ENCODE measurements at regions not wholly inside any gene's neighbourhood (a gene's known extent, or its start where the extent isn't known, plus 50 kb on each side); places are given as distances from the start of the nearest gene placed in this dataset.

DNA sequence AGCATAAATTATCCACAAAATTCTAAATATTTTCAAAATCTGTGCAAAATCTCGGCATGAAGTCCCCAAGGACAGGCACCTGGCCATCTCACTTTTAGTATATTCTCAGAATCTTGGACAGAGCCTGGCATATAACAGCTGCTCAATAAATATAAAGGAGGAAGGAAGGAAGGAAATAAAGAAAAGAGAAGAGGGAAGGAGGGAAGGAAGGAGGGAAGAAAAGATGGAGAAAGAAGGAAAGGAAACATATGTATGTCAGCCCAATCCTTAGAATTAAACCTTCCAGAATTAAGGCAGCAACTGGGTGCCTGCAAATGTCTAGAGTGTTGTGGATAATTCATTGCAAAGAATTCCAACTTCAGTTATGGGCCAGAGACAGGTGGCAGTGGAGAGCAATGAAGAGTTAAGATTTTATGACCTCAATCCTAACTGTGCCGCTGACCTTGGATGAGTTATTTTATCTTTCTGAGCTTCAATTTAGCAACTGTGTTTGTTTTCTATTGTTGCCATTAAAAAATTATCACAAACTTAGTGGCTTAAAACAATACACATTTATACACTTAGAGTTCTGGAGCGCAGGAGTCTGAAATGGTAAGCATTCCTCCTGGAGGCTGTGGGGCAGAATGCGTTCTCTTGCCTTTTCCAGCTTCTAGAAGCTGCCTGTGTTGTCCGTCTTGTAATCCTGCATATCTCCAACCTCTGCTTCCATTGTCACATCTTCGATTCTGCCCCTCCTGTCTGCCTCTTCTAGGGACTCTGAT, 200.9 kb upstream of the MSX2 start (continued):
- TF ChIP-seq, protein P1, sequence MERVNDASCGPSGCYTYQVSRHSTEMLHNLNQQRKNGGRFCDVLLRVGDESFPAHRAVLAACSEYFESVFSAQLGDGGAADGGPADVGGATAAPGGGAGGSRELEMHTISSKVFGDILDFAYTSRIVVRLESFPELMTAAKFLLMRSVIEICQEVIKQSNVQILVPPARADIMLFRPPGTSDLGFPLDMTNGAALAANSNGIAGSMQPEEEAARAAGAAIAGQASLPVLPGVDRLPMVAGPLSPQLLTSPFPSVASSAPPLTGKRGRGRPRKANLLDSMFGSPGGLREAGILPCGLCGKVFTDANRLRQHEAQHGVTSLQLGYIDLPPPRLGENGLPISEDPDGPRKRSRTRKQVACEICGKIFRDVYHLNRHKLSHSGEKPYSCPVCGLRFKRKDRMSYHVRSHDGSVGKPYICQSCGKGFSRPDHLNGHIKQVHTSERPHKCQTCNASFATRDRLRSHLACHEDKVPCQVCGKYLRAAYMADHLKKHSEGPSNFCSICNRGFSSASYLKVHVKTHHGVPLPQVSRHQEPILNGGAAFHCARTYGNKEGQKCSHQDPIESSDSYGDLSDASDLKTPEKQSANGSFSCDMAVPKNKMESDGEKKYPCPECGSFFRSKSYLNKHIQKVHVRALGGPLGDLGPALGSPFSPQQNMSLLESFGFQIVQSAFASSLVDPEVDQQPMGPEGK (CRISPR knock-in tag; IDR thresholded peaks at IDR 0.05; ENCODE audit: borderline replicate concordance), result no peak
- TF ChIP-seq ESRRG (CRISPR knock-in tag; IDR thresholded peaks at IDR 0.05) (no peak), OSR1 (CRISPR knock-in tag; IDR thresholded peaks at IDR 0.05) (no peak), PPARA (CRISPR knock-in tag; IDR thresholded peaks at IDR 0.05; ENCODE audit: borderline replicate concordance) (no peak), TCF4 (CRISPR knock-in tag; IDR thresholded peaks at IDR 0.05; ENCODE audit: borderline replicate concordance) (no peak)
- TF ChIP-seq, protein P2, sequence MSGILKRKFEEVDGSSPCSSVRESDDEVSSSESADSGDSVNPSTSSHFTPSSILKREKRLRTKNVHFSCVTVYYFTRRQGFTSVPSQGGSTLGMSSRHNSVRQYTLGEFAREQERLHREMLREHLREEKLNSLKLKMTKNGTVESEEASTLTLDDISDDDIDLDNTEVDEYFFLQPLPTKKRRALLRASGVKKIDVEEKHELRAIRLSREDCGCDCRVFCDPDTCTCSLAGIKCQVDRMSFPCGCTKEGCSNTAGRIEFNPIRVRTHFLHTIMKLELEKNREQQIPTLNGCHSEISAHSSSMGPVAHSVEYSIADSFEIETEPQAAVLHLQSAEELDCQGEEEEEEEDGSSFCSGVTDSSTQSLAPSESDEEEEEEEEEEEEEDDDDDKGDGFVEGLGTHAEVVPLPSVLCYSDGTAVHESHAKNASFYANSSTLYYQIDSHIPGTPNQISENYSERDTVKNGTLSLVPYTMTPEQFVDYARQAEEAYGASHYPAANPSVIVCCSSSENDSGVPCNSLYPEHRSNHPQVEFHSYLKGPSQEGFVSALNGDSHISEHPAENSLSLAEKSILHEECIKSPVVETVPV (CRISPR knock-in tag; IDR thresholded peaks at IDR 0.05), result no peak

DNA sequence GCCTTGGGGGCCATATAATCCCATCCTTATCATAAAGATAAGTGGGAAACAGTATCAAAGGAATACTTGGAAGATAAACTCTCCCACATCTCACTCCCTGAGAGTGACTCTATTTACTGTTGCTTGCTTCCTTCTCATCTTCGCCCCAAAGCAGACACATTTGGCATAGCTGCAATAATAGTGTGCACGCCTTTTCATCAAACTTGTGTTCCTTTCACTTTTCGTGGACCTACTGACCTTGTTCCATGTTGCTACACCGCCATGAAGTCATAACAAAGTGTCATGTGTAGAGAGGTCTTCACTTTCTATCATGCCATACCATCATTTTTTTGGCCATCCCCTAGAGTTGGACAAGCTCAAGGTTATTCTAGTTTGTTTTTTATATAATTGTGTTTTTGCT, 200.0 kb upstream of the MSX2 start:
- TF ChIP-seq PPARA (CRISPR knock-in tag; IDR thresholded peaks at IDR 0.05; ENCODE audit: borderline replicate concordance), result no peak
- no peak for TF ChIP-seq ZNF8 (CRISPR knock-in tag; IDR thresholded peaks at IDR 0.05)
- no peak for TF ChIP-seq ESRRG (CRISPR knock-in tag; IDR thresholded peaks at IDR 0.05)
- TF ChIP-seq, protein P2 (CRISPR knock-in tag; IDR thresholded peaks at IDR 0.05), result no peak
- TF ChIP-seq, protein P3, sequence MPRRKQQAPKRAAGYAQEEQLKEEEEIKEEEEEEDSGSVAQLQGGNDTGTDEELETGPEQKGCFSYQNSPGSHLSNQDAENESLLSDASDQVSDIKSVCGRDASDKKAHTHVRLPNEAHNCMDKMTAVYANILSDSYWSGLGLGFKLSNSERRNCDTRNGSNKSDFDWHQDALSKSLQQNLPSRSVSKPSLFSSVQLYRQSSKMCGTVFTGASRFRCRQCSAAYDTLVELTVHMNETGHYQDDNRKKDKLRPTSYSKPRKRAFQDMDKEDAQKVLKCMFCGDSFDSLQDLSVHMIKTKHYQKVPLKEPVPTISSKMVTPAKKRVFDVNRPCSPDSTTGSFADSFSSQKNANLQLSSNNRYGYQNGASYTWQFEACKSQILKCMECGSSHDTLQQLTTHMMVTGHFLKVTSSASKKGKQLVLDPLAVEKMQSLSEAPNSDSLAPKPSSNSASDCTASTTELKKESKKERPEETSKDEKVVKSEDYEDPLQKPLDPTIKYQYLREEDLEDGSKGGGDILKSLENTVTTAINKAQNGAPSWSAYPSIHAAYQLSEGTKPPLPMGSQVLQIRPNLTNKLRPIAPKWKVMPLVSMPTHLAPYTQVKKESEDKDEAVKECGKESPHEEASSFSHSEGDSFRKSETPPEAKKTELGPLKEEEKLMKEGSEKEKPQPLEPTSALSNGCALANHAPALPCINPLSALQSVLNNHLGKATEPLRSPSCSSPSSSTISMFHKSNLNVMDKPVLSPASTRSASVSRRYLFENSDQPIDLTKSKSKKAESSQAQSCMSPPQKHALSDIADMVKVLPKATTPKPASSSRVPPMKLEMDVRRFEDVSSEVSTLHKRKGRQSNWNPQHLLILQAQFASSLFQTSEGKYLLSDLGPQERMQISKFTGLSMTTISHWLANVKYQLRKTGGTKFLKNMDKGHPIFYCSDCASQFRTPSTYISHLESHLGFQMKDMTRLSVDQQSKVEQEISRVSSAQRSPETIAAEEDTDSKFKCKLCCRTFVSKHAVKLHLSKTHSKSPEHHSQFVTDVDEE (CRISPR knock-in tag; IDR thresholded peaks at IDR 0.05), result no peak
- TF ChIP-seq, protein P1 (CRISPR knock-in tag; IDR thresholded peaks at IDR 0.05; ENCODE audit: borderline replicate concordance), result no peak
- TF ChIP-seq SNAI2 (CRISPR knock-in tag; IDR thresholded peaks at IDR 0.05), result no peak
- no peak for TF ChIP-seq ZNF565 (CRISPR knock-in tag; conservative IDR thresholded peaks at IDR 0.05; ENCODE audit: low read depth)
- TF ChIP-seq BACH2 (CRISPR knock-in tag; IDR thresholded peaks at IDR 0.05; ENCODE audit: borderline replicate concordance), result no peak
- no peak for TF ChIP-seq ARNTL (CRISPR knock-in tag; IDR thresholded peaks at IDR 0.05; ENCODE audit: borderline replicate concordance, low read depth)
- no peak for ATAC-seq

DNA sequence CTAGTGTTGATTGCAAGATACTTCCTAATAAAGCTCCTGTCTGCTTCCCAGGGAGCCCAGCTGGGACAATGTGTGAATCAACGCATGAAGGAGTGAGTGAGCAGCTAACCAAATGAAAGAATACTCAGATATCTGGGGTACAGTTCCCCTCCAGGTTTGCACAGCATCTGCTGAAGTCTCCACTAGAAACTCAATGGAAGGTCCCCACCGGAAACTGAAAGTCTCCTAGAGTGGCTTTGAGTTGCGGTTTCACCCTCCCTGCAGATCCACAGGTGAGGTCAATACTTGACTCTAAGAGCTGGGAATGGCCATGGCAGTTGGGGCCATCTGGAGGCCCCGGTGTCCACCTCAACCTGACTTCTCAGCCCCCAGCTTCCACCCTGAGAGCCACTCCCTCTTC, 198.2 kb upstream of the MSX2 start:
- TF ChIP-seq ESRRG (CRISPR knock-in tag; IDR thresholded peaks at IDR 0.05), result no peak
- TF ChIP-seq, protein P4, sequence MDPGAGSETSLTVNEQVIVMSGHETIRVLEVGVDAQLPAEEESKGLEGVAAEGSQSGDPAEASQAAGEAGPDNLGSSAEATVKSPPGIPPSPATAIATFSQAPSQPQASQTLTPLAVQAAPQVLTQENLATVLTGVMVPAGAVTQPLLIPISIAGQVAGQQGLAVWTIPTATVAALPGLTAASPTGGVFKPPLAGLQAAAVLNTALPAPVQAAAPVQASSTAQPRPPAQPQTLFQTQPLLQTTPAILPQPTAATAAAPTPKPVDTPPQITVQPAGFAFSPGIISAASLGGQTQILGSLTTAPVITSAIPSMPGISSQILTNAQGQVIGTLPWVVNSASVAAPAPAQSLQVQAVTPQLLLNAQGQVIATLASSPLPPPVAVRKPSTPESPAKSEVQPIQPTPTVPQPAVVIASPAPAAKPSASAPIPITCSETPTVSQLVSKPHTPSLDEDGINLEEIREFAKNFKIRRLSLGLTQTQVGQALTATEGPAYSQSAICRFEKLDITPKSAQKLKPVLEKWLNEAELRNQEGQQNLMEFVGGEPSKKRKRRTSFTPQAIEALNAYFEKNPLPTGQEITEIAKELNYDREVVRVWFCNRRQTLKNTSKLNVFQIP (CRISPR knock-in tag; IDR thresholded peaks at IDR 0.05; ENCODE audit: borderline replicate concordance, low read depth), result no peak
- TF ChIP-seq ZFP30 (CRISPR knock-in tag; IDR thresholded peaks at IDR 0.05), result no peak
- no peak for TF ChIP-seq PPARA (CRISPR knock-in tag; IDR thresholded peaks at IDR 0.05; ENCODE audit: borderline replicate concordance)
- TF ChIP-seq ZNF8 (CRISPR knock-in tag; IDR thresholded peaks at IDR 0.05), result no peak

More for the DNA sequence above, 198.2 kb upstream of the MSX2 start:
- no peak for ATAC-seq

Measured in SK-N-SH treated with all-trans-retinoic acid at 6 μM for 48 hours (cell line).